Activated naive CD8-positive, alpha-beta T cell treated with anti-CD3 and anti-CD28 coated beads, Interleukin-2, amount 50 U/mL, for 24 hours (primary cell): ENCODE measurements at regions not wholly inside any gene's neighbourhood (a gene's known extent, or its start where the extent isn't known, plus 50 kb on each side); places are given as distances from the start of the nearest gene placed in this dataset.

Experiments used
- ATAC-seq: fragments of 150-1000 bp; cut with Tn5 transposase; one replicate; pipeline ENCODE4 v1.10.0; 2021
- DNase-seq: peaks from one replicate; pipeline ENCODE4 v3.0.0; 2021
- H3K27ac Mint-ChIP-seq: one replicate; pipeline ENCODE4 v1.8.0; 2021; ENCODE audit warnings: mild to moderate bottlenecking, mixed read lengths
- H3K27me3 Mint-ChIP-seq: one replicate; pipeline ENCODE4 v1.8.0; 2021; ENCODE audit warnings: mixed read lengths
- H3K36me3 Mint-ChIP-seq: one replicate; pipeline ENCODE4 v1.8.0; 2021; ENCODE audit warnings: low read depth, mixed read lengths
- H3K4me1 Mint-ChIP-seq: one replicate; pipeline ENCODE4 v1.8.0; 2021; ENCODE audit warnings: mixed read lengths
- H3K4me3 Mint-ChIP-seq: one replicate; pipeline ENCODE4 v1.8.0; 2021; ENCODE audit warnings: mild to moderate bottlenecking, moderate library complexity, mixed read lengths
- H3K9me3 Mint-ChIP-seq: one replicate; pipeline ENCODE4 v1.8.0; 2021; ENCODE audit warnings: mixed read lengths

GRCh38 chr6:87946669-87947068, 101.0 kb upstream of the SPACA1 start:
- DNase-seq = no peak
- Mint-ChIP-seq H3K27ac (no peak overlapping the region), H3K36me3 (no peaks in the 10 kb centered on the region), H3K4me3 (no peak overlapping the region), H3K27me3 (peaks cover 23% of the 10 kb centered on the region), H3K4me1 (no peaks in the 10 kb centered on the region), H3K9me3 (no peaks in the 10 kb centered on the region)
- ATAC-seq = no peak

DNA sequence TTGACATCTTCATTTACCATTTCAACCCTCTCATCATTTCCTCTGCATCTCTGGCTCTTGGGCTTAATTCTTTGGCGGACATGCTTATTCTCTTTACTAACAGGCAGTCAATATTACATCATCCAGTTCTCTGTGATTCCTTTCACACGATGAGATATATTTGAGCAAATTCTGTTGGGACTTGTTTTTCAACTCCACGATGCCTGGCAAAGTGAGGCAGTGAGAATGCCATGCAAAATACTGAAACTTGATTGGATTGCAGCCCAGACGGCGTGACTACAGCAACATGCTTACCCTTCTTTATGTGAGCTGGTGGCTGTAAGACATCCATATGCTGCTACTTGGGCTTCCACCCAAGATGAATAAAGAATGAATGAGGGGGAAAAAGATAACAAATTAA, 101.7 kb upstream of the SPACA1 start:
- Mint-ChIP-seq H3K27me3 (peaks cover 27% of the 10 kb centered on the region), H3K4me1 (no peaks in the 10 kb centered on the region), H3K36me3 (no peaks in the 10 kb centered on the region), H3K27ac (no peak overlapping the region), H3K4me3 (no peak overlapping the region), H3K9me3 (no peaks in the 10 kb centered on the region)
- ATAC-seq = no peak
- DNase-seq = no peak

DNA sequence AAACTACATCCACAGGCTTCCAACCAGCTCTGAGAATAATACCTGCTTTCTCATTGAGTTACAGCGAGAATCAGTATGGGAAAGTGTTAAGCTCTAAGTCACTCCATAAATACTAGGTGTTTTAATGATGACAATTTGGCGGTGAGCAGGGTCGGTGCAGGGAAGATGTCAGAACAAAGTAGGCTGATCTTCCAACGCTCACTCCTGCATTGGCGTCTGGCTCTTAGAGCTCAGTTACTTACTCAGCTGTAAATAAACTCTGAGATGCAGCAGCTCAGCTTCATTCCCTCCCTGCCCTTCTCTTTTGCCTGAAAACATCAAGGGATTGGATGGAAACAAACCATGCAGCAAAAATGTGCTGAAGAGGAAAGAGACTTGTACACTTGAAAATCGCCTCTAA, 102.5 kb upstream of the SPACA1 start:
- Mint-ChIP-seq H3K36me3 (no peaks in the 10 kb centered on the region), H3K27me3 (peaks cover 28% of the 10 kb centered on the region), H3K4me3 (no peak overlapping the region), H3K9me3 (no peaks in the 10 kb centered on the region), H3K4me1 (no peaks in the 10 kb centered on the region), H3K27ac (no peak overlapping the region)
- no peak for DNase-seq
- ATAC-seq = no peak

- Mint-ChIP-seq H3K4me3 (no peak overlapping the region), H3K4me1 (no peaks in the 10 kb centered on the region), H3K36me3 (no peaks in the 10 kb centered on the region), H3K27me3 (peaks cover 28% of the 10 kb centered on the region), H3K27ac (no peak overlapping the region), H3K9me3 (no peaks in the 10 kb centered on the region)
- no peak for ATAC-seq
- no peak for DNase-seq
Observed at GRCh38 chr6:87944541-87944954, 103.1 kb upstream of the SPACA1 start.

GRCh38 chr6:87943191-87943590, 104.5 kb upstream of the SPACA1 start:
- no peak overlapping the region for H3K27ac Mint-ChIP-seq
- H3K9me3 Mint-ChIP-seq = no peaks in the 10 kb centered on the region
- H3K27me3 Mint-ChIP-seq = peaks cover 28% of the 10 kb centered on the region
- H3K4me1 Mint-ChIP-seq = no peaks in the 10 kb centered on the region
- no peak for ATAC-seq
- H3K4me3 Mint-ChIP-seq = no peak overlapping the region
- DNase-seq = no peak
- H3K36me3 Mint-ChIP-seq = no peaks in the 10 kb centered on the region

GRCh38 chr6:87941556-87942358, 105.9 kb upstream of the SPACA1 start:
- no peak overlapping the region for H3K27ac Mint-ChIP-seq
- H3K36me3 Mint-ChIP-seq = no peaks in the 10 kb centered on the region
- H3K4me1 Mint-ChIP-seq = no peaks in the 10 kb centered on the region
- peaks cover 24% of the 10 kb centered on the region for H3K27me3 Mint-ChIP-seq
- no peak overlapping the region for H3K4me3 Mint-ChIP-seq
- DNase-seq = no peak
- no peaks in the 10 kb centered on the region for H3K9me3 Mint-ChIP-seq
- ATAC-seq = no peak

DNA sequence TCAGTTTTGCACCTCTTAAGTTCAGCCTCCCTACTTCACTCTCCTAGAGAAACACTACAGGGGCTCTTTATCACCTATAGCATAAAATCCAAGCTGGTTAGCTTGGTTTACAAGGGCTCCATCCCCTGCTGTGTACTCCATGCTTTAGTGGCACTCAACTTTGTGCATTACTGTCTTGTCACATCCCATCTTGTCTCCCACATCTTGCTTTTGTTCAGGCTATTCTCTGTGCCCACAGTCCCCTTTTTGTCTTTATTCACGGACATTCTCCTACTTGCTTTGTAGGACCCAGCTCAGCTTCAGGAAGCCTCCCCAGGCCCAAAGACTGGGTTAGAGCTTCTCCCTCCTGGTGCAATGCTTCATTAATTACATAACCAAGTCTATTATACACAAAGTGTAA, 107.9 kb upstream of the SPACA1 start:
- no peak for ATAC-seq
- DNase-seq = no peak
- H3K4me3 Mint-ChIP-seq = no peak overlapping the region
- H3K27ac Mint-ChIP-seq = no peak overlapping the region
- no peaks in the 10 kb centered on the region for H3K9me3 Mint-ChIP-seq
- no peaks in the 10 kb centered on the region for H3K4me1 Mint-ChIP-seq
- no peaks in the 10 kb centered on the region for H3K36me3 Mint-ChIP-seq
- peaks cover 17% of the 10 kb centered on the region for H3K27me3 Mint-ChIP-seq

DNA sequence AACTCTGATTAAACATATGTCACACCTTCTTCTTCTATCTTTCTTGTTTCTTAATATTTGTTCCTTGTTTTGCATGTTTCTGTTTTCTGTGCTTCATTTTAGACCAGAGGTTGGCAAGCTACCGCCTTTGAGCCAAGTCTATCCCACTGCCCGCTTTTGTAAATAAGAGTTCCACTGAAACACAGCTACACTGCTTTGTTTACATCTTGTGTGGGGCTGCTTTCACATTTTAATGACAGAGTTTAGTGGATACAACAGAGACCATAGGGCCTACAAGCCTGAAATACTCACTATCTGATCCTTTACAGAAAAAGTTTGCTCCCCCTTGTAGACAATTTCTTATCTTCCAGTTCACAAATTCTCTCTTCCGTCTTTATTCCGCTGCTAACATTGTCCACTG, 109.4 kb upstream of the SPACA1 start:
- Mint-ChIP-seq H3K36me3 (no peaks in the 10 kb centered on the region), H3K4me1 (no peaks in the 10 kb centered on the region), H3K4me3 (no peak overlapping the region), H3K9me3 (no peaks in the 10 kb centered on the region), H3K27me3 (peaks cover 12% of the 10 kb centered on the region), H3K27ac (no peak overlapping the region)
- no peak for ATAC-seq
- no peak for DNase-seq

DNA sequence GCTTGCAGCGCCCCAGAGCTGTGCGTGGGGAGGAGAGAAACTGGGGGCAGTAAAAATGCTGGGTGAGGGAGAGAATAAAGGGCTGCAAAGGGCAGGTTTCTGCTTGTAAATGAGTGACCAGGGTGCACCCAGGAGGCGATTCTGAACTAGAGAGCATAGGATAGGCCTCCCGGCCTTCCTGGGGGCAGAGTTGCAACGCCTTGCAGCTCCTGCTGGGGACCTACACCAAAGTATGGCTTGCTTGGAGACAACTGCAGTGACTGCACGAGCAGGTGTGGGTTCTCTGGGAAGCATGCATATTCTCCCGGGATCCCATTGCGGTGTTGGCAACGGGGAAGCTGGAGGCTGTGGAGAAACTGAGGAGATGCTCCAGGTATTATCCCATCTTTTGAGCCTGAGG, 111.6 kb upstream of the SPACA1 start:
- DNase-seq (no peak), ATAC-seq (no peak)
- H3K4me3 Mint-ChIP-seq = no peak overlapping the region
- no peaks in the 10 kb centered on the region for H3K4me1 Mint-ChIP-seq
- H3K27ac Mint-ChIP-seq = no peak overlapping the region
- H3K9me3 Mint-ChIP-seq = no peaks in the 10 kb centered on the region
- peaks cover 3% of the 10 kb centered on the region for H3K27me3 Mint-ChIP-seq
- no peaks in the 10 kb centered on the region for H3K36me3 Mint-ChIP-seq

GRCh38 chr6:87935196-87935595, 112.4 kb upstream of the SPACA1 start:
- Mint-ChIP-seq H3K36me3 (no peaks in the 10 kb centered on the region), H3K27ac (no peak overlapping the region)

DNA sequence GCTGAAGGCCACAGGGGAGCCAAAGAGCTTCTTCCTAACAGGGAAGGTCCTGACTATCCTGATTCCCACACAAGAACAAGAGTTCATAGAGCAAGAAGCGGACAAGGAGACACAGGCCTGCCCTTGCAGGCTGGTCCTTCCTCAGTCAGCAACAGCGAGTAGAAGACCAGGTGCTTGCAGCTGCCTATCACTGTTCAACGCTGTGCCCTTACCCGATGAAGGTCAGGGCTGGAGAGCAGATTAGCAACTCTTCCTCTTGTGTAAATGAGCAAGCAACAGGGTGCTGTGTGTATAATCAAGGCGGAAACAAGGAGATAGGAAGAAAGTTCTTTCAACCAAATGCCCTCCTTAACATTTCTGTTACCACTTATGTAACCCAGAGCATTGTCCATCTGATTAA, 115.3 kb upstream of the SPACA1 start:
- no peak for ATAC-seq
- Mint-ChIP-seq H3K9me3 (no peaks in the 10 kb centered on the region), H3K27ac (no peak overlapping the region)

More at GRCh38 chr6:87935196-87935595, 112.4 kb upstream of the SPACA1 start:
- Mint-ChIP-seq H3K27me3 (peaks cover under 1% of the 10 kb centered on the region), H3K4me3 (no peak overlapping the region), H3K4me1 (no peaks in the 10 kb centered on the region), H3K9me3 (no peaks in the 10 kb centered on the region)
- ATAC-seq = no peak
- no peak for DNase-seq

DNA sequence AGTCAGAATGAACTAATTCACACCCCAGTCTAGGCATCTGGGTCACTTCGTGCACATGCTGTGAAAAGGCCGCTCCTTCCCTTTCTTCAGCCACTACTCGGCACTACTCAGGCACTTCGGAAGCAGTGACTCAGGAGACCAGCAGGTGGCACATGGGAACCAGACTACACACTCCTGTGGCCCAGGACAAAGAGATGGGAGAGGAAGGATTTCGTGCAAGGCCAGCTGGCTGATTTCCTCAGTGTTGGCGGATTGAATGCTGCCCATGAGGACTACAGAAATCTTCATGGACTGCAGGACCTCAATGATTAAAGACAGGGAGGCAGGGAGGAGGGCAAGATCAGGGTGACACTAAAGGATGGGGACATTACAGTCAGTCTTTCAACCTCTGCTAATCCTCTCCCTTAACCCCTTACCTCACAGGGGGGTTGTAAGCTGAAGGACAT, 117.8 kb upstream of the SPACA1 start:
- Mint-ChIP-seq H3K27ac (no peak overlapping the region), H3K27me3 (no peaks in the 10 kb centered on the region)

More for the DNA sequence above, 115.3 kb upstream of the SPACA1 start:
- DNase-seq = no peak
- H3K36me3 Mint-ChIP-seq = no peaks in the 10 kb centered on the region
- no peaks in the 10 kb centered on the region for H3K4me1 Mint-ChIP-seq
- no peak overlapping the region for H3K4me3 Mint-ChIP-seq
- no peaks in the 10 kb centered on the region for H3K27me3 Mint-ChIP-seq

GRCh38 chr6:87926687-87927086, 121.0 kb upstream of the SPACA1 start:
- peaks cover 27% of the 10 kb centered on the region for H3K4me1 Mint-ChIP-seq
- H3K4me3 Mint-ChIP-seq = no peak overlapping the region
- H3K27ac Mint-ChIP-seq = no peak overlapping the region
- DNase-seq = no peak
- ATAC-seq = no peak
- no peaks in the 10 kb centered on the region for H3K36me3 Mint-ChIP-seq
- no peaks in the 10 kb centered on the region for H3K27me3 Mint-ChIP-seq
- H3K9me3 Mint-ChIP-seq = no peaks in the 10 kb centered on the region

More for the DNA sequence above, 117.8 kb upstream of the SPACA1 start:
- Mint-ChIP-seq H3K4me1 (peaks cover 7% of the 10 kb centered on the region), H3K36me3 (no peaks in the 10 kb centered on the region), H3K9me3 (no peaks in the 10 kb centered on the region), H3K4me3 (no peak overlapping the region)
- peak; percentile 62 for DNase-seq
- ATAC-seq = peak; percentile 92

DNA sequence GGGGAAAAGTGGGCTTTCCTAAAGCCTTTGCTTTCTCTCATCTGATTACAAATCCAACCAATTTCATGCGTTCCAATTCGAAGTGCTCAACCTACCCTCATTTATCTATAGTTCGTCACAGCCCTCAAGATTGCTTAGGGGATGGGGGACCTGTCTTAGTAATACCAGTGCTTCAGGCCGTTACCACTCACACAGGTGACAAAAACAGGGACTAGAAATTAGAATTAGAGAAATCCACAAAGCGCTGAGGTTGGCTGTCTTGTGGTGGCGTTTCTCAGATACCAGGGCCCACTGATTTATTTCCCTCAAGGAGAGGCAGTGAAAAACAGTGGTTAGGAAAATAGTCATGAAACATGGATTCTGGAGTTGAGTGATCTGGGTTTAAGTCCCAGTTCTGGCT, 121.6 kb upstream of the SPACA1 start:
- ATAC-seq (no peak), DNase-seq (no peak)
- Mint-ChIP-seq H3K36me3 (no peaks in the 10 kb centered on the region), H3K9me3 (no peaks in the 10 kb centered on the region), H3K27ac (no peak overlapping the region), H3K4me1 (peaks cover 27% of the 10 kb centered on the region), H3K4me3 (no peak overlapping the region), H3K27me3 (no peaks in the 10 kb centered on the region)

DNA sequence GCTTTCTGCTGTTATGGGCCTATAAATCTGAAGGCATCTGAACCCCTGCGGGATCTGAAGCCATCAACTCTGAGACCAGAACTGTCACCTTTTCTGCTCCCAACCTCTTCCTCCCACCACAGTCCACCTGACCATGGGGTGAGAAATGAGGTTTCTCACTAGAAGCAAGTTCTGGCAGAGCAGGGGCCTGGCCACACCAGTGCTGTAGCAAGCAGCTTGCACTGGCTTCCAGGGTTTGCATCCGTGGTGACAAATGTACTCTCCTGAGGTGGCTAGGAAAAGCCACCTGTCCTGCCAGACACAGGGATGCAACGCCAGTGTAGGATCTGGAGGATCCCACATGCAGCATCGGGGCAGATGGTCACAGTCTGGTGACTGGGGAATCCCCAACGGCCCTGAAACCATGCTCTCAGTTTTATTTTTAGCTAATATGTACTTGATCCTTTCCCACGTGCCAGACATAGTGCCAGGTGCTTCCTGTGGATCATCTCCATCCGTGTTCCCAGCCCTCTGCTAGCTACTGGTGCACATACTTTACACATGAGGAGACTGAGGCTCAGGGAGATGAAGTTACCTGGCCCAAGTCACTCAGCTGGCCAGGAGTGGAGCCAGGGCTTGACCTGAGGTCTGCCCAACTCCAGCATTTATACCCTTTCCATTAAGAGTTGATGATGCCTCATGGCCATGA, 122.1 kb upstream of the SPACA1 start:
- Mint-ChIP-seq H3K36me3 (no peaks in the 10 kb centered on the region), H3K27ac (no peak overlapping the region), H3K27me3 (peaks cover 4% of the 10 kb centered on the region), H3K9me3 (no peaks in the 10 kb centered on the region), H3K4me3 (no peak overlapping the region), H3K4me1 (peaks cover 31% of the 10 kb centered on the region)
- ATAC-seq (peak; percentile 15), DNase-seq (peak; percentile 14)
